ENCODE measurements at regions not wholly inside any gene's neighbourhood (a gene's known extent, or its start where the extent isn't known, plus 50 kb on each side); places are given as distances from the start of the nearest gene placed in this dataset.

- H3K4me3 Mint-ChIP-seq = no peak overlapping the region
- no peak for DNase-seq
- H3K4me1 Mint-ChIP-seq (ENCODE audit: low read depth) = no peaks in the 10 kb centered on the region
- H3K27ac Mint-ChIP-seq = no peak overlapping the region
- no peaks in the 10 kb centered on the region for H3K9me3 Mint-ChIP-seq
- H3K36me3 Mint-ChIP-seq (ENCODE audit: low read depth) = no peaks in the 10 kb centered on the region
- no peaks in the 10 kb centered on the region for H3K27me3 Mint-ChIP-seq
Observed at GRCh38 chr13:78402708-78403400, 200.5 kb downstream of the POU4F1 start.

GRCh38 chr13:78401873-78402707, 201.3 kb downstream of the POU4F1 start:
- Mint-ChIP-seq H3K27ac (no peak overlapping the region), H3K36me3 (ENCODE audit: low read depth) (no peaks in the 10 kb centered on the region), H3K4me3 (no peak overlapping the region), H3K9me3 (peaks cover 1% of the 10 kb centered on the region), H3K27me3 (no peaks in the 10 kb centered on the region), H3K4me1 (ENCODE audit: low read depth) (no peaks in the 10 kb centered on the region)
- no peak for DNase-seq

GRCh38 chr13:78398743-78399410, 204.5 kb downstream of the POU4F1 start:
- no peak overlapping the region for H3K27ac Mint-ChIP-seq
- H3K9me3 Mint-ChIP-seq = peaks cover 8% of the 10 kb centered on the region
- no peaks in the 10 kb centered on the region for H3K27me3 Mint-ChIP-seq
- H3K36me3 Mint-ChIP-seq (ENCODE audit: low read depth) = no peaks in the 10 kb centered on the region
- no peak for DNase-seq
- no peaks in the 10 kb centered on the region for H3K4me1 Mint-ChIP-seq (ENCODE audit: low read depth)
- no peak overlapping the region for H3K4me3 Mint-ChIP-seq

- no peaks in the 10 kb centered on the region for H3K27me3 Mint-ChIP-seq
- peaks cover 8% of the 10 kb centered on the region for H3K9me3 Mint-ChIP-seq
- H3K36me3 Mint-ChIP-seq (ENCODE audit: low read depth) = no peaks in the 10 kb centered on the region
- H3K4me3 Mint-ChIP-seq = no peak overlapping the region
- no peaks in the 10 kb centered on the region for H3K4me1 Mint-ChIP-seq (ENCODE audit: low read depth)
- no peak for DNase-seq
- H3K27ac Mint-ChIP-seq = no peak overlapping the region
Observed at GRCh38 chr13:78393286-78394142, 209.8 kb downstream of the POU4F1 start.

GRCh38 chr13:78383899-78384298, 219.5 kb downstream of the POU4F1 start:
- Mint-ChIP-seq H3K4me3 (no peak overlapping the region), H3K4me1 (ENCODE audit: low read depth) (no peaks in the 10 kb centered on the region), H3K27me3 (no peaks in the 10 kb centered on the region), H3K36me3 (ENCODE audit: low read depth) (no peaks in the 10 kb centered on the region), H3K27ac (no peak overlapping the region), H3K9me3 (no peaks in the 10 kb centered on the region)
- DNase-seq = no peak

GRCh38 chr13:78383071-78383484, 220.3 kb downstream of the POU4F1 start:
- Mint-ChIP-seq H3K9me3 (no peaks in the 10 kb centered on the region), H3K4me3 (no peak overlapping the region), H3K27ac (no peak overlapping the region), H3K36me3 (ENCODE audit: low read depth) (no peaks in the 10 kb centered on the region), H3K27me3 (no peaks in the 10 kb centered on the region), H3K4me1 (ENCODE audit: low read depth) (no peaks in the 10 kb centered on the region)
- no peak for DNase-seq

- H3K27me3 Mint-ChIP-seq = no peaks in the 10 kb centered on the region
- H3K27ac Mint-ChIP-seq = no peak overlapping the region
- H3K36me3 Mint-ChIP-seq (ENCODE audit: low read depth) = no peaks in the 10 kb centered on the region
- no peaks in the 10 kb centered on the region for H3K4me1 Mint-ChIP-seq (ENCODE audit: low read depth)
- no peaks in the 10 kb centered on the region for H3K9me3 Mint-ChIP-seq
- DNase-seq = no peak
- no peak overlapping the region for H3K4me3 Mint-ChIP-seq
Observed at GRCh38 chr13:78382491-78382890, 220.9 kb downstream of the POU4F1 start.

- H3K36me3 Mint-ChIP-seq (ENCODE audit: low read depth) = no peaks in the 10 kb centered on the region
- H3K4me3 Mint-ChIP-seq = no peak overlapping the region
- H3K9me3 Mint-ChIP-seq = no peaks in the 10 kb centered on the region
- no peak overlapping the region for H3K27ac Mint-ChIP-seq
- H3K27me3 Mint-ChIP-seq = no peaks in the 10 kb centered on the region
- DNase-seq = no peak
- no peaks in the 10 kb centered on the region for H3K4me1 Mint-ChIP-seq (ENCODE audit: low read depth)
Observed at GRCh38 chr13:78376822-78377221, 226.5 kb downstream of the POU4F1 start.

- H3K27ac Mint-ChIP-seq = no peak overlapping the region
- no peaks in the 10 kb centered on the region for H3K36me3 Mint-ChIP-seq (ENCODE audit: low read depth)
- no peak overlapping the region for H3K4me3 Mint-ChIP-seq
- H3K27me3 Mint-ChIP-seq = no peaks in the 10 kb centered on the region
- DNase-seq = no peak
- H3K9me3 Mint-ChIP-seq = no peaks in the 10 kb centered on the region
- H3K4me1 Mint-ChIP-seq (ENCODE audit: low read depth) = no peaks in the 10 kb centered on the region
Observed at GRCh38 chr13:78376033-78376432, 227.3 kb downstream of the POU4F1 start.

GRCh38 chr13:78372581-78372980, 230.8 kb downstream of the POU4F1 start:
- DNase-seq = no peak
- Mint-ChIP-seq H3K27ac (no peak overlapping the region), H3K27me3 (no peaks in the 10 kb centered on the region), H3K36me3 (ENCODE audit: low read depth) (no peaks in the 10 kb centered on the region), H3K9me3 (no peaks in the 10 kb centered on the region), H3K4me3 (no peak overlapping the region), H3K4me1 (ENCODE audit: low read depth) (no peaks in the 10 kb centered on the region)

GRCh38 chr13:78370231-78370630, 233.1 kb downstream of the POU4F1 start:
- Mint-ChIP-seq H3K27ac (no peak overlapping the region), H3K4me3 (no peak overlapping the region), H3K9me3 (no peaks in the 10 kb centered on the region), H3K36me3 (ENCODE audit: low read depth) (no peaks in the 10 kb centered on the region), H3K4me1 (ENCODE audit: low read depth) (no peaks in the 10 kb centered on the region), H3K27me3 (no peaks in the 10 kb centered on the region)
- no peak for DNase-seq

GRCh38 chr13:78364711-78365110, 238.6 kb downstream of the POU4F1 start:
- Mint-ChIP-seq H3K9me3 (no peaks in the 10 kb centered on the region), H3K36me3 (ENCODE audit: low read depth) (no peaks in the 10 kb centered on the region)
- DNase-seq = no peak

GRCh38 chr13:78341032-78341431, 262.3 kb downstream of the POU4F1 start:
- Mint-ChIP-seq H3K4me1 (ENCODE audit: low read depth) (peaks cover 3% of the 10 kb centered on the region), H3K4me3 (no peak overlapping the region), H3K27me3 (no peaks in the 10 kb centered on the region), H3K9me3 (no peaks in the 10 kb centered on the region), H3K27ac (no peak overlapping the region), H3K36me3 (ENCODE audit: low read depth) (no peaks in the 10 kb centered on the region)
- no peak for DNase-seq

More at GRCh38 chr13:78364711-78365110, 238.6 kb downstream of the POU4F1 start:
- Mint-ChIP-seq H3K4me3 (no peak overlapping the region), H3K4me1 (ENCODE audit: low read depth) (no peaks in the 10 kb centered on the region), H3K27ac (no peak overlapping the region), H3K27me3 (no peaks in the 10 kb centered on the region)

- H3K4me3 Mint-ChIP-seq = no peak overlapping the region
- H3K9me3 Mint-ChIP-seq = no peaks in the 10 kb centered on the region
- H3K27ac Mint-ChIP-seq = no peak overlapping the region
- no peaks in the 10 kb centered on the region for H3K36me3 Mint-ChIP-seq (ENCODE audit: low read depth)
- H3K27me3 Mint-ChIP-seq = no peaks in the 10 kb centered on the region
- DNase-seq = no peak
- peaks cover 3% of the 10 kb centered on the region for H3K4me1 Mint-ChIP-seq (ENCODE audit: low read depth)
Observed at GRCh38 chr13:78339927-78340326, 263.4 kb downstream of the POU4F1 start.

Data from activated T-cell treated with anti-CD3 and anti-CD28 coated beads, Interleukin-2, amount 50 U/mL, for 24 hours (primary cell).